GM18519 (cell line): ENCODE measurements at regions not wholly inside any gene's neighbourhood (a gene's known extent, or its start where the extent isn't known, plus 50 kb on each side); places are given as distances from the start of the nearest gene placed in this dataset.
"Not testable (repeated sequence)": the region's sequence is repeated elsewhere in the genome, so short reads cannot be mapped to it uniquely, and the experiment has no call there.

Experiments used
- ATAC-seq: cut with Tn5 transposase; IDR thresholded peaks from one replicate; pipeline ENCODE4 v1.9.1; 2021; ENCODE audit warnings: mild to moderate bottlenecking, moderate library complexity; ENCODE audit not compliant: unreplicated experiment, low FRiP score

DNA sequence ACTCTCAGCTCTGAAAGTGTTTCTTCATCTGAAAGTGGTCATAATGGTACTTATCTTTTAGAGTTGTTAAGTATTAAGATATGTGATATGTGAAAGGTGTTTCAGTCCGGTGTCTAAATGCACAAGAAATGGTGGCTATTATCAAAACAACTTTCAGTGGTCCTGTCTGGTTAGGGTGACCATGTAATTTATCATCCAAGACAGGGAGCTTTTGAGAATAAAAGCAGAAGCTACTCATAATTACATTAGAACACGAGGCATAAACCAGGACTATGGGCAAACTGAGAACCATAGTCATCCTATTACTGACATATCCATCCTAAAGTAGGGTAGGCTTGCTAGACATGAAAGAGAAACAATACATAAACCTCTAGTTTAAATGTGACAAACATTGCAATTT, 418.1 kb upstream of the SEMA6A start:
- no peak for ATAC-seq

DNA sequence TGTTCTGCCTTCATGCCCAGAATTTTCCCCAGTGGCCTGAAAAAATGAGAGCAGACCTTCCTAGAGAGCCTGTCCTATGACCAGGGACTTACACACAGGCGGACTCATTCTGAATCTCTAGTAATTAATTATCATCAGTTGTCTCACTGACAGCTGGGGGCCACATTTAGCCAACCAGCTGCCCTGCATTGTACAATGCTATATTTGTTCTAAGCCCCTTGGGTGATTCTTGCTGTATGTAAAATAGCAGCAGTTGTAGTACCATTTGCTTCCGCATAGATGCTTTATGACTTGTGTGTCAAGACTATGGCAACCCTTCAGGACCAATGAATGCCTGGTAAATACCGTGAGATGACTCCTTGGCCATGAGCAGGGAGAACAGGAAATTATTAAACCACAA, 415.4 kb upstream of the SEMA6A start:
- no peak for ATAC-seq

DNA sequence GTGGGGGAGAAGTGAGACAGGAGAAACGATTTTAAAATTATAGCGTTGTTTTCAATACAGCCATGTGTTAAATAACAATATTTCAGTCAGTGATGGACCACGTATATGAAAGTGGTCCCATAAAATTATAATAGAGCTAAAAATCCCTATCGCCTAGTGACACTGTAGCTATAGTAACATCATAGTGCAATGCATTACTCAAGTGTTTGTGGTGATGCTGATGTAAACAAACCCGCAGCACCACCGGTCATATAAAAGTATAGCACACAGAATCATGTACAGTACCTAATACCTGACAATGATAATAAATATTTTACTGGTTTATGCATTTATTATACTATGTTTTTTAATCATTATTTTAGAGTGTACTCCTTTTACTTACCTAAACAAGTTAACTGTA, 407.4 kb upstream of the SEMA6A start:
- no peak for ATAC-seq

DNA sequence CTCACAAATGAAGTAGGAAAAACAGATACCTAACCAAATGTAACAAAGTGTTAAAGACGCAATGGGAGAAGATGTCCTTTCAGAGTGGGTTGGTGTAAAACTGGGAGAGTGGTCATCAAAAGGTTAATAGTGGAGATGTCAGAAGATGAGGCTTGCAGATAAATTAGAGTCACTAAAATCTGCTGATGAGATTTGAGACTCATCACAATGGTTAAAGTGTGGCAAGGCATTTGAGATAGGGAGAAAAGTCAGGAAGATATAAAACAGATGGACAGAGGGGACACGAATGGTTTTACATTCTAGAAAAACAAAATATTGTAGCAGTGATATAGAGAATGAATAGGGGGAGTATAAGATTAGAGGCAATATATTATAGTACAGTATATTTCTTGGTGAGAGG, 406.0 kb upstream of the SEMA6A start:
- no peak for ATAC-seq

DNA sequence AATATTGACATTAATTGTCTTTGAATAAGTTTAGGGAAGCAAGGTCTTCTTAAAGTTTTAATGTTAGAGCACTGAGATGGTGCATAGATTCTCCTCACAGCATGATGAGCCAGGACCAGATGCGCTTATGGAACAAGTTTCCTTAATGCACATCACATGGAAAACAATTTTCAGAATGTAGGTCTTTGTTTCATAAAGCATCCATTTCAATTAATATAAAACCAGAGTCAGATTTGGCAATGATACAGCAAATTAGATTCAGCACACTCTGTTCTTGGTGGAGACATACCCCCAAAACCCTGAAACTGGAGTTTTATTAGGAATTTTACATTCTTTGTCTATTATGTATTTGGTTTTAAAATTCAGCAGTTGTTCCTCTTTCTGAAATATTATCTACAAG, 402.1 kb upstream of the SEMA6A start:
- ATAC-seq = no peak

DNA sequence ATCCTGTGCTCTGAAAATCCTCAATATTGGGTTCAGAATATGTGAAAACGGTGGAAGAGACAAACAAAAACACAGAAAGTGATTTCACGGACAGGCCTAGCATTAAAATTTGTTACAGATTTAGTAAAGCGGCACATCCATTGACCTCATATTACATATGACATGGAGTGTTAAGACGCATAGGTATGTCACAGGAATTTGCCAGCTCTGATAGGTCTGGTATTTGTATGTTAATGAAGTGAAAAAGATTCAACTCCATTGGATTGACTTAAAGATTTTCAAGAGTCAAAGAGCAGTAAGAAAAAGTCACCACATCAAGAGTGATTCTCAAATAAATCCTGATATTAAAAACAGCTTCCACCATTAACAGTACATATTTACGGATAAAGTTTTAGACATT, 396.5 kb upstream of the SEMA6A start:
- no peak for ATAC-seq

DNA sequence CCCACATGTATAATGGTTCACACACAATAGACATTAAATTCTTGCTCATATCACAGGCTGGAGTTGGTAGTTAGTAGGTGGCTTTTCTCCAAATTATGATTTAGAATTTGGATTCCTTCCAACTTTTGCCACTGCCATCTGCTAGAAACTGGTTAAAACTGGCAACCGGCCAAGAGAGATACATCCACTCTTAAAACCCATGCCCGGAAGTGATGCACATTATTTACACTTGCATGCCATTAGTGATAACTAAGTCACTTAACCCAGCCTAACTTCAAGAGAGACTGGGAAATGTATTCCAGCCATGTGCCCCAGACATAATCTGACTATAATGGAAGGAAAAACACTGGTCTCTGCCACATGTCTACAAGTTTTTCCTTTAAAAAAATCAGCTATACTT, 395.7 kb upstream of the SEMA6A start:
- ATAC-seq = no peak

DNA sequence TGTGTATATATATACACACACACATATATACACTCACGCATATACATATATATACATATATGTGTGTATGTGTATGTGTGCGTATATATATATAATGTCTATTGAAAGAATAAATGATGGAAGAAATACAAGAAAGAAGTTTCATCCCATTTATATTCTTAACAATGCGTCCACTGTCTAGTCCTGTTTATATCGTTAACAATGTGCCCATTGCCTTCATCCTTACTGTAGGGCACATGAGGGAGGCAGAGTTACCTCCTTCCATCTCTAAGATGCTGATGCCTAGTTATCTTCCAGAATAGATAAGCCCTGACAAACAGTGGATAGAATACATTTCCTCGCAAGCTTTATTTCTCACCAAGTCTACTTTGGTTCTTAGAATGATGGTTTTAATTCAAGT, 389.8 kb upstream of the SEMA6A start:
- ATAC-seq = no peak

DNA sequence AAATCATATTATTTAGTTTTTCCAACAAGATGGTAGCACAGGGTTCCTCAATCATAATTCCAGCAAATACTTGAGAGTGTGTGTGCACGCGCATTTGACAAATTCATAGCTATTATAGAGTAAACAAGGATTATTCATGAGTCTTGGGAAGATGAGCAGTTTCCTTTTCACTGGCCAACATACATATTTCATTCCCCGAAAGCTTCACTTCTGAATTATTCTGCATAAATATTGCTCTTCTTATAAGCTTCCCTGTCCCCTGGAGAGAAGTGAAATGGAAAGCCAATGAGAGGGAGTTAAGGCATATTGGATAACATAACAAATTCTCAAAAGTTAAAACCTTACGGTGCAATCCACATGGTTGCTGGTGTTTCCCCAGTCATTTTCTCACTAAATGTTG, 386.4 kb upstream of the SEMA6A start:
- no peak for ATAC-seq

DNA sequence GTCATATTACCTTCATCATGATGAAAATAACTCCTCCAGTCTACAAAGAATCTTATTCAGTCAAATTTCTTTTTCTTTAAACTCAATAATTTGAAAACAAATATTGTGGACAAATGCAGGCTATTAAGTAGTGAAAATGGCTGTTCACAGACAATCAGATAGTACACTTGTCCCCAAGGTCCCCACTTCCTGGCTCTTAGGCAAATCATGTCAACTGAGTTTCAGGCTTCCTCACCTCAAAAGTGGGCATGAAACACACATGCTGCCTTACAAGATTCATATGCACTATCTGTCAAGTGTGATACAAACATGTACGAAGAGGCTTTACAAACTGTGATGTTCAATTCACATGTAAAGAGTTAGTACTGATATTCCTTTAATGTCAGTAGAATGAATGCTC, 385.2 kb upstream of the SEMA6A start:
- ATAC-seq = no peak

DNA sequence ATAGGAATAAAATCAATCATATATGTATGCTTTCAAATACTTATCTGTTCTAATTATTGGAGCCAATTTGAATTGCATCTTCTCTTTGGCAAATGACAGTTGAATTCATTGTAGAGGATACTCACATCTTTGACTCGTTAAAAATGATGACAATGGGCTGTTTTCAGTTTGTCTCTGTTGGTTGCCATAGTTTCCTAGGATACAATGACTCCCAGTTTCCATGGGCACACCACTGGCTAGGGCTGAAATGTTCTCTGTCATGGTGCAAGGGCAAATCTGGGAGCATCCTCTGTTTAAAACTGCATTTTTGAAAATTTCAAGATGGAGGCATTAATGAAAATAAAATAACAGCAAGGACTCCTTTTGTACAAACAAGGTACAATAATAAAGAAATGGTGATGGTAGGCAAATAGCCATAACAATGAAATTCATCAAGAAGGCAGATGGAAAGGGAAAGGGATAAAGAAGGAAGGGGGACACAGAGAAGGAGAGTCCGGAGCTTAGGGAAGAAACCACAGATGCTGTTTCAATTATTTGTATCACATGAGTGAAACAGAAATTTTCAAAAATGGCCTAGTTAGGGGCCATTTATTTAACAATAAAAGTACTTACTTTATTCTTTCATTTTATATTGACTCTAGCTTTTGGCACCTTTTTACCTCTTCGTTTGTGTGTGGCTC, 378.8 kb upstream of the SEMA6A start:
- ATAC-seq = no peak

DNA sequence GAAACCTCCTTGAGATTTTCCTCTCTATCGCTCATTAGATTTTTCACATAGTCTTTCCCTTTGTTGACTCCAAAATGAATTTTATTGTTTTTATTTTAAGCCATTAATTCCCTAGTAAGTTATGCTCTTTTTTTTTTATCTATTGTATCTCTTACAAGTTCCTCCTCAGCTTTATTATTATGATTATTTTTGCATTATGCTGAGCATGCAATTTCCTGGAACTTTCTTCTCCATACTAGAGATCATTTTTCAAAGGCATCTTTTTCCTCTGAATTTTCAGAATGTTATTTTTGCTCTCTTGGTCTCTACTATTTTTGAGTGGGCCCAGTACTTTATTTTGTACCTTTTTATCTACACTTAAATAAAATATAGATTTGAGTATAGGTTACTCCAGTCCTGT, 376.6 kb upstream of the SEMA6A start:
- ATAC-seq = no peak

DNA sequence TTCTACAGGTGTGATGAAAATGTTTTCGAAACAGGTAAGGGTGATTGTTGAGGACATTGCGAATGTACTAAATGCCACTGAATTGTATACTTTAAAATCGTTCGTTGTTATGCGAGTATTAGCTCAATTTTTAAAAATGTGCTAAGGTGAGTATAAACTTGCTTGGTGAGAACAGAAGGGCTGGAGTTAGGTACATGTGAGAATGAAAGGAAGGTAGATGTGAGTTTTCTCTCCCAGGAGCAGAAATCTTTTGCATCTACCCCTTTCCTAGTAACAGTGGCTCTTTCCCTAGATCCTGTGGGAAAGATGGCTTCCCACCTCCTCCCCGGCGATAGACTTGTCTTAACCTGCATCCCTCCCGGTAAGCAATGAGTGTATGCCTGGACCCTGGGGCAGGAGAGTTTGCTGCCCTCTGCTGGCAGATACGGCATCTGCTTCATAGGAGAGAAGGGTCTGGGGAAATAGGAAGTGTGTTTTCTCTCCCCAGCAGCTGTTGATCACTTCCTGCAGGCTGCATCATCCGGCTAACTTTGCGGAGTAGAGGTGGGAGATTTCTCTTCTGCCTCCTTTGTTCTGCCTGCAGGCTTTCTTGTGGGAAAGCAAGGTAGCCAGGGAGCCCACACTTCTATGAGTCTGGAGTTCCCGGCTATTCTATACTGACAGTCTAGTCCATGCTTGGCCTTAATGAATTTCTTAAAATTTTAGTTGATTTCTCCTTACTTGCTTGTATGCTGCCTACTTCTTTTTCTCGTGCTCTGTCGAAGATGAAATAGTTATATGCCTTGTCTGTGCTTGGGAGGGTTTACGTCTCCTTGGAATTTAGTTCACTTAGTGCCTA, 373.3 kb upstream of the SEMA6A start:
- peak; percentile 98 for ATAC-seq

DNA sequence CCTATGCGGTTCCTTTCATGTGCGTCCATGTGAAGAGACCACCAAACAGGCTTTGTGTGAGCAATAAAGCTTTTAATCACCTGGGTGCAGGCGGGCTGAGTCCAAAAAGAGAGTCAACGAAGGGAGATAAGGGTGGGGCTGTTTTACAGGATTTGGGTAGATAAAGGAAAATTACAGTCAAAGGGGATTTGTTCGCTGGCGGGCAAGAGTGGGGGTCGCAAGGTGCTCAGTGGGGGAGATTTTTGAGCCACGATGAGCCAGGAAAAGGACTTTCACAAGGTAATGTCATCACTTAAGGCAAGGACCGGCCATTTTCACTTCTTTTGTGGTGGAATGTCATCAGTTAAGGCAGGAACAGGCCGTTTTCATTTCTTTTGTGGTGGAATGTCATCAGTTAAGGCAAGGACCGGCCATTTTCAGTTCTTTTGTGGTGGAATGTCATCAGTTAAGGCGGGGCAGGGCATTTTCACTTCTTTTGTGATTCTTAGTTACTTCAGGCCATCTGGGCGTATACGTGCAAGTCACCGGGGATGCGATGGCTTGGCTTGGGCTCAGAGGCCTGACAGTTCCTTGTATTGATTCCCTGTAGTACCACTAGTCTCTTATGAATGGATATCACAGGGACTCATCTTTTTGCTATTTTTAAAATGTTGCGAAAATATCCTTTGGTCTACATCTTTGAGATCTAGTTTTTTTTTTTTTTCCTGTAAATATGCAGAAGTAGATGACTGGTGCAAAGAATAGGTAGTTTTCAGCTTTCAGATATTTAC, 371.2 kb upstream of the SEMA6A start:
- not testable (repeated sequence) for ATAC-seq

DNA sequence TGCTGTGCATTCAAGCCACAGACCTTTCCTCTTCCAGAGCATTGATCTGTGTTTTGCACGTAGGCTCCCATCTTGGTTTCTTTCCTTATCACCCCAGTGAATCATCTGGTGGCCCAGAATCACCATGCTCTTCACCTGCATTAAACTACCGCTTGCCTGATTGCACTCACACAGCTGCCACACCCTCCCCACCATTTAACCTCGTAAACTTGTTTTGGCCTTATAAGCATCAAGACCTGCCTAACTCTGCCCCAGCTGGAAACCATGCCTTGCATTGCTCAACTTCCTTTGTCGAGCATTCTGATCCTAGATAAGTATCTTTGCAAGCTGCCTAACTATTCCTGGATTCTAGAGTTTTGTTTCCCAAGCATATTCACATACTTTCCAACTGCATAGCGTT, 369.6 kb upstream of the SEMA6A start:
- no peak for ATAC-seq

DNA sequence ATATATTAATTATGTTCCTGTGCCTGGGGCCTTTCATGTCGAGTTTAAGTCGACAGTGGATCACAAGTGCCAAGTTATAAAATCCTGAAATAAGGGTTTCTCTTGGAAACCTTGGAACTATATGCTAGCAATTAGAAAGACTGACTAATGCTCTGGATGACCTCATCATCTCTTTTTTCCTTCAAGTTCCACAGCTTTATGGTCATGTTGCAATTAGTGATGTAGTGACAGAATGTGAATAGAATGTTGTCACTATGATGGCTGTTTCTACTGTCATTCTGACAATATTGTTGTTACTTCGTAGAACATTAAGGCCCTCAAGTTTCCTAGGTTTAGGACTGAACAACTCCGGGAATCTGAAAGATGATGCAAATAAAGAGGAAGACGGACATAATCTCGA, 368.0 kb upstream of the SEMA6A start:
- ATAC-seq = no peak

DNA sequence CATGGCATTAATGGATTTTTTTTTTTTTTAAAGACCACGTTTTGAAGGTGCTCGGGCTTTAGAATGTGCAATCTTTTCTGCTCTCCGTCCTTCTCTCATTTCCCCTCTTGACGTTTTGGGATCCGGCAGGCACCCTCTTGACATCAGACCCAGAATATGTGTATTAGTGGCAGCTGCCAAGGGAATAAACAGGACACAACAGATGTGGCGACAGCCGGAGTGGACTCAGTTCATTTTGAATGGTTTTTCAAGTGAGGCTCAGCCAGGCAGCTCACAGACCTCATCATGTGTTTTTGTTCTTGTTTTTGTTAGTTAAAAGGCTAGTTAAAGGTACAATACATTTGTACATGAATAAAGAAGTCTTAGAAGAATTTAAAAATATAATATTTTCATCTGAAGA, 365.0 kb upstream of the SEMA6A start:
- ATAC-seq = no peak

DNA sequence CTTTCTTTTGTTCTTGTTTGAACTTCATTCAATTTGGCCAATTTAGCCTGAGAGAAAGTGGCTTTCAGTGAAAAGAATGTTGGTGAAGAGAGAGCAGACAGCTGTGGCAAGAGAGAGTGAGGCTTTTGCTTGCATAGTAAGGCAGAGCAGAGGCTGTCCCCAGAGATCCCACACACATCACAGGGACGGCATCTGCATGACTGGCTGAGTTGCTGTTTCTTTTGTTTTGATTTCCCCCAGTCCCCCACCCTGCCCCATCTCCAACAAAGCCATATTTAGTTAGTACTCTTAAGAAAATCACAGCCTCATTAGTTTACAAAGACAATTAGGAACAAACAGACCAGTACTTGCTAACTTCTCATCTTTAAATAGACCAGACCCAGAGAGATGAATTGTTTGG, 363.9 kb upstream of the SEMA6A start:
- no peak for ATAC-seq

DNA sequence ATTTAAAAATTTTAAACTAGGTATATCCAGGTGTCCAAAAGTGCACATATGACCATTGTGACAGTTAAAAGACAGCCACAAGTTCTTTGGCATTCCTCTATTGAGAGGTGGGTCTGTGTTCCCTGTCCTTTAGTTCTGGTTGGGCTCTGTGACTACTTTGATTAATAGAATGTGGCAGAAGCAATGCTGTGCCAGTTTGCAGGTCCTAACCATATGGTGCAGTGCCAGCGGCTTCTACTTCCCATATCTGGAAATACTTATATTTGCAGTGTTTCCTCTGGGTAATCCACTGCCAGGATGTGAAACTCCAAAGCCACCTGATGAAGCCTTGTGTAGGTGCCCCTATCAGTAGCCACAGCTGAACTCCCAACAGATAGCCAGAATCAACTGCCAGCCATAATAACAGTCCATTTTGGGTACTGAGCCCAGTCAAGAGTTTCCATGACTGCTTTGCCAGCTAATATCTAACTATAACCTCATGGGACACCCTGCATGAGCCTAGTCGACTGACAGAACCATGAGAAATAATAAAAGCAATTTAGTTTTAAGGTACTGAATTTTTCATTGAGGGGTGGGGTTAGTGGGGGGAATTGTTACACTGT, 361.0 kb upstream of the SEMA6A start:
- ATAC-seq = no peak

DNA sequence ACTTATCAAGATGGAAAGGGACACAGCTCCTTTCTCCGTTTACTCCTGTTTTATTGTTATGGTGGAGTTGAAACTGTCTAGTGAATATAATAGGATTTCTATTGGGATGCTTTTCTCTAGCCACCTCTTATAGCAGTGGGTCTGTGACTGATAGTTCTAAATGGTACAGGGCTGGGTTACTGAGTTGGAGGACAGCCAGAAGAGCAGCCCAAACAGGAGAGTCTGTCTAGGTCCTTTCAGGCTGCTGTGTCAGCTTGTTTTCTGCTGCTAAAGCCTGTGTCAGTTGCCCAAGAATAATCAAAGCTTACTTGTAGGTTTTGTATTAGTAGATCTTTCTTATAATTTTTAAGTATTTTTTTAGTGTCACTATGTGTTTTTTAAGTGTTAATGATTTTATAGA, 356.0 kb upstream of the SEMA6A start:
- no peak for ATAC-seq

DNA sequence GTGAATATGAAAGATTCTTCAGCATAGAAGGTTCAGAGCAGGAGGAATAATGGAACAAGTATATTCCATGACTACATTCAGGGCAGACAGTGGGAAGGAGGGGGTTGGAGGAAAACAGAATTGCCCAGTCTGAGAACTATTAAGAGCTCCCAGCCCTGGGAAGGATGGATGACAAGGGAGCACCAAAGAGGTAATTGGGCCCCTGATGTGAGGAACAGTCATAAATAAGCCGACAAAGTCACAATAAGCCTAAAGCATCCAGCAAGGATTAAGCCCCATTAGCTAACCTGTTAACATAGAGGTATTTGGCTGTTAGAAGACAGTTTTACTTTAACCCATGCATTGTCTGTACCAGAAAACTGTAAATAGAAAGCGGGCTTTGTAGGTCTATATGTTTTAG, 348.7 kb upstream of the SEMA6A start:
- ATAC-seq = no peak
